ENCODE measurements at regions not wholly inside any gene's neighbourhood (a gene's known extent, or its start where the extent isn't known, plus 50 kb on each side); places are given as distances from the start of the nearest gene placed in this dataset.

DNA sequence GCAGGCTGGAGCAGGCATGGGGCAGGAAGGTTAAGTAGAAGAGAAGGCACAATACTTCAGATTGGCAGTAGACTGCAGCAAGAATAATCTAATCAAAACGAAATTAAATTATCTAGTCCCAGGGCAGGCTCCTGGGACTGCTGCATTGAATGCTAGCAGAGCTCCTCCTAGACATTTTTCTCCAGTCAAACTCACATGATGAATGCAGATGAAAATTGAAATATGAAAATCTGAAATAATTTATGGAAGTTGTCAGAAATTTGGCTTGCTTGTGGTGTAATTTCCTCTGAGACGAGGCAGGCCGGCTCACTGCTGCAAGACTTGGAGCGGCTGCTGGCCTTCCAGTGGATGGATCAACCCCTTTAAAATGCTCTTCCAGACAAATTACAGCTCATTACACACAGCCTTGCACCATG lies 78.0 kb upstream of the TMEM33 start:
- H3K4me1 Mint-ChIP-seq = no peaks in the 10 kb centered on the region
- no peaks in the 10 kb centered on the region for H3K36me3 Mint-ChIP-seq
- CTCF ChIA-PET = no interaction called here
- DNase-seq = no peak
- intact Hi-C loops (cut with micrococcal nuclease) = no loop called here
- no peaks in the 10 kb centered on the region for H3K9me3 Mint-ChIP-seq
- no peak overlapping the region for H3K27ac Mint-ChIP-seq
- Histone ChIP-seq H3K4me3 (ENCODE audit: low read length) (no peak overlapping the region), H3K36me3 (ENCODE audit: control insufficient read depth in 2 of 3, insufficient read depth in 3 of 3, low read length in 3 of 3) (no peaks in the 10 kb centered on the region), H3K27me3 (ENCODE audit: control insufficient read depth in 2 of 2, insufficient read depth in 2 of 2, low read length in 2 of 2) (peaks cover 0 to 3% of the 10 kb centered on the region in 2 donors), H3K27ac (ENCODE audit: low read depth, low read length) (no peak overlapping the region), H3K9me3 (ENCODE audit: control insufficient read depth in 2 of 3, low read length in 3 of 3) (no peaks in the 10 kb centered on the region), H3K4me1 (ENCODE audit: control insufficient read depth in 2 of 2, insufficient read depth in 2 of 2, low read length in 2 of 2) (no peaks in the 10 kb centered on the region)
- peaks cover 38 to 61% (median 50%) of the 10 kb centered on the region in 5 donors for H3K27me3 Mint-ChIP-seq
- H3K4me3 Mint-ChIP-seq = no peak overlapping the region
- POLR2A ChIA-PET = no interaction called here
- no peak for ATAC-seq

DNA sequence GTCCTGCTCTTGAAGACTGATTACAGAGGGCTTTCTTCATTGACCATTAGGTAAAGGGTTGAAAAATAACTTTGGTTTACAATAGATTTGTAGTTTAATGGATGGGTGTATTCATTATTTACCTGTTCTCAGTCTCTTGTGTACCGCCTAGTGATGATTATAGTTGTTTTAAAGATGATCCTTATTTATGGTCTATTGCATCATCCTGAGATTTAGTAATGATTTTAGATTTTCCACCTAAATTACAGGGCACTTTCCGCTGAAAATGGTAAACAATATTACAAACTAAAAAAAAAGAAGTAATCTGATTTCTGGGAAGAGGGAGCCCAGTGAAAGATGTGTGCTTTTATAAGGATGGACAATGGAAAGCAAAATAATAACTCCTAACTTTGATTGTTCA lies 78.4 kb upstream of the TMEM33 start:
- Mint-ChIP-seq H3K4me3 (no peak overlapping the region), H3K9me3 (no peaks in the 10 kb centered on the region), H3K4me1 (no peaks in the 10 kb centered on the region), H3K27ac (no peak overlapping the region), H3K36me3 (no peaks in the 10 kb centered on the region), H3K27me3 (peaks cover 37 to 60% (median 49%) of the 10 kb centered on the region in 5 donors)
- Histone ChIP-seq H3K4me1 (ENCODE audit: control insufficient read depth in 2 of 2, insufficient read depth in 2 of 2, low read length in 2 of 2) (no peaks in the 10 kb centered on the region), H3K27ac (ENCODE audit: low read depth, low read length) (no peak overlapping the region), H3K27me3 (ENCODE audit: control insufficient read depth in 2 of 2, insufficient read depth in 2 of 2, low read length in 2 of 2) (peaks cover 0 to under 1% of the 10 kb centered on the region in 2 donors), H3K9me3 (ENCODE audit: control insufficient read depth in 2 of 3, low read length in 3 of 3) (no peaks in the 10 kb centered on the region), H3K4me3 (ENCODE audit: low read length) (no peak overlapping the region), H3K36me3 (ENCODE audit: control insufficient read depth in 2 of 3, insufficient read depth in 3 of 3, low read length in 3 of 3) (no peaks in the 10 kb centered on the region)
- DNase-seq (no peak), ATAC-seq (no peak)
- POLR2A ChIA-PET = no interaction called here
- intact Hi-C loops (cut with micrococcal nuclease) = no loop called here
- CTCF ChIA-PET = no interaction called here

DNA sequence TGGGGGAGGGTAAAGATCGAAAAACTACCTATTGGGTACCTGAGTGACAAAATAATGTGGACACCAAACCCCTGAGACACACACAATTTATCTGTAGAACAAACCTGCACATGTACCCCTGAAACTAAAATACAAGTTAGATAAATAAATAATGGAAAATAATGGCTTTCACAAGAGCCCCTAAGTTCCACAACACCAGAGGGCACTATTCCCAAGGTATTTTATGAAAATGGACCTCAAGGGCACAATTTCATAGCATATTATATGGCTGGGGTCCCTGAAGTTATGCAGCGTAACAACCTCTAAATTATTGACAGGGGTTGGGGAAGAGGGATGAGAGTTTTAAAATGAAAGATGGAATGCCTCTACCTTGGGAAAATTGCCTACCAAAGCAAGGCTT lies 81.3 kb upstream of the TMEM33 start:
- Histone ChIP-seq H3K4me3 (ENCODE audit: low read length) (no peak overlapping the region), H3K9me3 (ENCODE audit: control insufficient read depth in 2 of 3, low read length in 3 of 3) (no peaks in the 10 kb centered on the region), H3K27me3 (ENCODE audit: control insufficient read depth in 2 of 2, insufficient read depth in 2 of 2, low read length in 2 of 2) (peaks cover 0 to 5% of the 10 kb centered on the region in 2 donors), H3K4me1 (ENCODE audit: control insufficient read depth in 2 of 2, insufficient read depth in 2 of 2, low read length in 2 of 2) (no peaks in the 10 kb centered on the region), H3K36me3 (ENCODE audit: control insufficient read depth in 2 of 3, insufficient read depth in 3 of 3, low read length in 3 of 3) (no peaks in the 10 kb centered on the region), H3K27ac (ENCODE audit: low read depth, low read length) (no peak overlapping the region)
- peaks cover 0 to 2% (median 0%) of the 10 kb centered on the region in 11 donors for H3K9me3 Mint-ChIP-seq
- no peak overlapping the region for H3K27ac Mint-ChIP-seq
- intact Hi-C loops (cut with micrococcal nuclease) = no loop called here
- ATAC-seq (no peak), DNase-seq (no peak)
- H3K4me1 Mint-ChIP-seq = no peaks in the 10 kb centered on the region
- H3K36me3 Mint-ChIP-seq = no peaks in the 10 kb centered on the region
- H3K27me3 Mint-ChIP-seq = peaks cover 34 to 47% (median 40%) of the 10 kb centered on the region in 5 donors
- ChIA-PET CTCF (no interaction called here), POLR2A (no interaction called here)
- H3K4me3 Mint-ChIP-seq = no peak overlapping the region

DNA sequence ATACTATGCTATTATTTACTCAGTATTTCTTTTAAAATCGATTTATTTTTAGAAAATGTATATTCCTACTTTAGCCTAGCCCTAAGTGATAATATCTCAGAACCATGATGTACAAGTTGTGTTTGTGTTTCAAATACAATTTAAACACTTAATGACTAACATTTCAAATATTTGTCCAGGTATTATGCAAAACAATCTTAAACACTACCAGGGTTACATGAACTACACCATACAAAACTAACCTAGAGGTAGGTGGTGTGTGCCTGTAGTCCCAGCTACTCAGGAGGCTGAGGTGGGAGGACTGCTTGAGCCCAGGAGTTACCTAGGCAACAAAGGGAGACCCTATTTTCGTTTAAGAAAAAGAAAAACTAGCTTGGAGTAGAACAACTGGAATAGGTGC lies 83.0 kb upstream of the TMEM33 start:
- Histone ChIP-seq H3K4me3 (ENCODE audit: low read length) (no peak overlapping the region), H3K27ac (ENCODE audit: low read depth, low read length) (no peak overlapping the region), H3K36me3 (ENCODE audit: control insufficient read depth in 2 of 3, insufficient read depth in 3 of 3, low read length in 3 of 3) (no peaks in the 10 kb centered on the region), H3K27me3 (ENCODE audit: control insufficient read depth in 2 of 2, insufficient read depth in 2 of 2, low read length in 2 of 2) (peaks cover 0 to 5% of the 10 kb centered on the region in 2 donors), H3K9me3 (ENCODE audit: control insufficient read depth in 2 of 3, low read length in 3 of 3) (no peaks in the 10 kb centered on the region), H3K4me1 (ENCODE audit: control insufficient read depth in 2 of 2, insufficient read depth in 2 of 2, low read length in 2 of 2) (no peaks in the 10 kb centered on the region)
- ChIA-PET CTCF (no interaction called here), POLR2A (no interaction called here)
- DNase-seq = no peak
- H3K27me3 Mint-ChIP-seq = peaks cover 21 to 31% (median 26%) of the 10 kb centered on the region in 5 donors
- ATAC-seq = no peak
- H3K27ac Mint-ChIP-seq = no peak overlapping the region
- no peaks in the 10 kb centered on the region for H3K4me1 Mint-ChIP-seq
- intact Hi-C loops (cut with micrococcal nuclease) = no loop called here
- no peak overlapping the region for H3K4me3 Mint-ChIP-seq
- H3K36me3 Mint-ChIP-seq = no peaks in the 10 kb centered on the region
- H3K9me3 Mint-ChIP-seq = peaks cover 0 to 2% (median 0%) of the 10 kb centered on the region in 11 donors

DNA sequence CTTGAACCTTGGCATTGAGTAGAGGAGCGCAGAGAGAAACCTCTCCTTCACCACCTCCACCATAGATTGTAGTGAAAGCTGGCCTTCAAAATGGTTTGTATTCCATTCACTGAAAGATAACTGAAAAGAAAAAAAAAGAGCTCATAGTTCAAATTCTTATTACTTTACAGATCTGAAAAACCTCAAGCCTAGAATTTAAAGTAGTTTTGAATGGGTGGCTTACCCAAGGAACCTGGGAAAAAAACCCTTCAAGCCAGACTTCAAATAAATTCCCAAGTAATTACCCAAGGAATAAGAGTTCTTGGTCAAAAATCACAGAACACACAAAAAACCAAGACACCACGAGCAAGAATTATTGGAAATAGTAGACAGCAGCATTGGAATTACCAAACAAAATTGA lies 83.6 kb upstream of the TMEM33 start:
- Mint-ChIP-seq H3K27ac (no peak overlapping the region), H3K4me1 (no peaks in the 10 kb centered on the region)
- CTCF ChIA-PET = no interaction called here

DNA sequence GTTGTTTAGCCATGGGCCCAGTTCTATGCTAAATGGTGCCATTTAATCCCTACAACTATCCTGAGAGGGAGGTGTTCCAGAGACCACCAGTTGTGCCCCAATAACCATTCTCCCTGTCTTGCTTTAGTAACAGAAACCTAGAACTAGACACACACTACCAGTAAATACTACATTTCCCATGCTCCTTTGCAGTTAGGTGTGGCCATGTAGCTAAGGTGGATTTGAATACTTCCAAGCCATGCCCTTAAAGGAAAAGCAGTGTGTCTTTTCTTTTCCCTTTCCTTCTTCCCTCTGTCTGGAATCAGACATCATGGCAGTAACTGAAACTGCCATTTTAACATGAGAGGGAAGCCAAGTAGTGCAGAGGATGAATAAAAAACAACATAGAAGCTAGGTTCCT lies 90.9 kb upstream of the TMEM33 start:
- Histone ChIP-seq H3K27ac (ENCODE audit: low read depth, low read length) (no peak overlapping the region), H3K9me3 (ENCODE audit: control insufficient read depth in 2 of 3, low read length in 3 of 3) (no peaks in the 10 kb centered on the region), H3K27me3 (ENCODE audit: control insufficient read depth in 2 of 2, insufficient read depth in 2 of 2, low read length in 2 of 2) (no peaks in the 10 kb centered on the region), H3K36me3 (ENCODE audit: control insufficient read depth in 2 of 3, insufficient read depth in 3 of 3, low read length in 3 of 3) (no peaks in the 10 kb centered on the region), H3K4me1 (ENCODE audit: control insufficient read depth in 2 of 2, insufficient read depth in 2 of 2, low read length in 2 of 2) (no peaks in the 10 kb centered on the region), H3K4me3 (ENCODE audit: low read length) (no peak overlapping the region)
- intact Hi-C loops (cut with micrococcal nuclease) = no loop called here
- Mint-ChIP-seq H3K4me3 (no peak overlapping the region), H3K36me3 (peaks cover 0 to 5% (median 3%) of the 10 kb centered on the region in 5 donors), H3K27ac (no peak overlapping the region), H3K4me1 (peaks cover 0 to 5% (median 0%) of the 10 kb centered on the region in 7 donors), H3K27me3 (peaks cover 3 to 40% (median 9%) of the 10 kb centered on the region in 5 donors), H3K9me3 (peaks cover 0 to 6% (median 2%) of the 10 kb centered on the region in 11 donors)
- POLR2A ChIA-PET = no interaction called here
- DNase-seq (no peak), ATAC-seq (no peak)
- CTCF ChIA-PET = no interaction called here

More for the DNA sequence above, 83.6 kb upstream of the TMEM33 start:
- H3K9me3 ChIP-seq (ENCODE audit: control insufficient read depth in 2 of 3, low read length in 3 of 3) = no peaks in the 10 kb centered on the region
- POLR2A ChIA-PET = no interaction called here
- DNase-seq (no peak), ATAC-seq (no peak)
- H3K27me3 ChIP-seq (ENCODE audit: control insufficient read depth in 2 of 2, insufficient read depth in 2 of 2, low read length in 2 of 2) = peaks cover 0 to 5% of the 10 kb centered on the region in 2 donors
- intact Hi-C loops (cut with micrococcal nuclease) = no loop called here
- no peaks in the 10 kb centered on the region for H3K36me3 ChIP-seq (ENCODE audit: control insufficient read depth in 2 of 3, insufficient read depth in 3 of 3, low read length in 3 of 3)
- H3K27me3 Mint-ChIP-seq = peaks cover 15 to 25% (median 20%) of the 10 kb centered on the region in 5 donors
- H3K4me3 Mint-ChIP-seq = no peak overlapping the region
- no peak overlapping the region for H3K27ac ChIP-seq (ENCODE audit: low read depth, low read length)
- no peaks in the 10 kb centered on the region for H3K36me3 Mint-ChIP-seq
- no peaks in the 10 kb centered on the region for H3K4me1 ChIP-seq (ENCODE audit: control insufficient read depth in 2 of 2, insufficient read depth in 2 of 2, low read length in 2 of 2)
- H3K9me3 Mint-ChIP-seq = peaks cover 0 to 2% (median 0%) of the 10 kb centered on the region in 11 donors
- H3K4me3 ChIP-seq (ENCODE audit: low read length) = no peak overlapping the region

DNA sequence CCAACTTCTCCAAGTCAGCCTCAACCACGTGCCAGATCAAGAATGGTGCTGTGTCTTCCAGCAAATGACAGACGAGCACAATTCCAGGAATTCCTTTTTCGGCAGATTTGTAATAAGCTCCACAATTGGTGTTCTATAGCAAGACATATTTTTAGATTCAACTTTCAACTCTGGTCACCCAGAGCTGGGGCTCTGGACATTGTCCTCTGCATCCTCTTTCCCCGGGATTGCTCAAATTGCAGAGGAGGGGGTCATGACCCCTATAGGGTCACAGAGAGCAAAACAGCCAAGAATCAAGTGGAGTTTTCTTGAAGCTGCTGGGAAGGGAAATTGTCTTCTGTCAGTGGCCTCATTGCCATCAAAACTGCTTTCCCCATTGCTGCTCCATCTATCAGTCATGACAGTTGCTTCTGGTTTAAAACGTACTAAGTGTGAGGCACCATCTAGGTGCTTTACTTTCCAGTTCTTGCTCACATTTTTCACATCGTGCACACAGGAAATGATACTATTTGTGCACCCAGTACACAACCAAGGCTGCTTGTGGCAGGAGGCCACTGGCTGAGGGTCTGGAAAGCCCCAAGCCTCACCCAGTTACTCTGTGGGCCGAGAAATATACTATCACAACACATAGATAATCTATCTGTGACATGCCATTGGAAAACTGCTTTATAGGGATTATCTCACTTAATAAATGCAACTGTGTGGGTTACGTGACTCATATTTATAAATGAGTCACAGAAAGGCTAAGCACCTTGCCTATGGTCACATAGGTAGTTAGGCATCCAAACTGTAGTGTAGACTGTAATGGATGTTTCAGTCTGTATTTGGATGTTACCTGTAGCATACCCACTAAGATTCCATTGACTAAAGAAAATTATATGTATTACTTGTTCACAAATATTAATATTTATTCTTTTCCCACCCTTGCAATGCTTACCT lies 91.7 kb upstream of the PHOX2B start:
- H3K4me1 Mint-ChIP-seq = peaks cover 0 to 5% (median 0%) of the 10 kb centered on the region in 7 donors
- Histone ChIP-seq H3K27me3 (ENCODE audit: control insufficient read depth in 2 of 2, insufficient read depth in 2 of 2, low read length in 2 of 2) (no peaks in the 10 kb centered on the region), H3K36me3 (ENCODE audit: control insufficient read depth in 2 of 3, insufficient read depth in 3 of 3, low read length in 3 of 3) (no peaks in the 10 kb centered on the region), H3K9me3 (ENCODE audit: control insufficient read depth in 2 of 3, low read length in 3 of 3) (no peaks in the 10 kb centered on the region), H3K4me3 (ENCODE audit: low read length) (no peak overlapping the region), H3K27ac (ENCODE audit: low read depth, low read length) (no peak overlapping the region), H3K4me1 (ENCODE audit: control insufficient read depth in 2 of 2, insufficient read depth in 2 of 2, low read length in 2 of 2) (no peaks in the 10 kb centered on the region)
- CTCF ChIA-PET = no interaction called here
- no peak overlapping the region for H3K4me3 Mint-ChIP-seq
- peaks cover 0 to 30% (median 18%) of the 10 kb centered on the region in 5 donors for H3K27me3 Mint-ChIP-seq
- intact Hi-C loops (cut with micrococcal nuclease) = no loop called here
- POLR2A ChIA-PET = no interaction called here
- H3K36me3 Mint-ChIP-seq = peaks cover 0 to 5% (median 3%) of the 10 kb centered on the region in 5 donors
- peaks cover 0 to 6% (median 2%) of the 10 kb centered on the region in 11 donors for H3K9me3 Mint-ChIP-seq
- ATAC-seq = no peak
- no peak for DNase-seq
- no peak overlapping the region for H3K27ac Mint-ChIP-seq
